H9 (cell line): ENCODE measurements at regions not wholly inside any gene's neighbourhood (a gene's known extent, or its start where the extent isn't known, plus 50 kb on each side); places are given as distances from the start of the nearest gene placed in this dataset.

ENCODE experiments used
- DNase-seq: peaks from one replicate; pipeline ENCODE4 v3.0.0-alpha.2; 2017
- H2AFZ ChIP-seq: one replicate; pipeline ENCODE4 v1.6.1; 2013; ENCODE audit warnings: mild to moderate bottlenecking, low read length, control low read depth, moderate library complexity
- H2AK5ac ChIP-seq: 2 replicates; pipeline ENCODE4 v1.6.1; 2013; ENCODE audit warnings: low read length, control low read depth, mixed read lengths; ENCODE audit not compliant: insufficient read length
- H2BK120ac ChIP-seq: one replicate; pipeline ENCODE4 v1.6.1; 2013; ENCODE audit warnings: low read depth, mild to moderate bottlenecking, low read length, control low read depth, inconsistent platforms; ENCODE audit not compliant: poor library complexity, severe bottlenecking
- H2BK12ac ChIP-seq: 2 replicates; pipeline ENCODE4 v1.6.1; 2013; ENCODE audit warnings: low read length, control low read depth, mixed read lengths, low read depth; ENCODE audit not compliant: insufficient read length
- H2BK15ac ChIP-seq: 2 replicates; pipeline ENCODE4 v1.6.1; 2013; ENCODE audit warnings: low read depth, low read length, control low read depth
- H2BK20ac ChIP-seq: one replicate; pipeline ENCODE4 v1.6.1; 2013; ENCODE audit warnings: low read depth, mild to moderate bottlenecking, low read length, control low read depth, inconsistent platforms; ENCODE audit not compliant: poor library complexity, severe bottlenecking
- H2BK5ac ChIP-seq: 2 replicates; pipeline ENCODE4 v1.6.1; 2013; ENCODE audit warnings: low read length, control low read depth, mixed read lengths; ENCODE audit not compliant: insufficient read length
- H3K14ac ChIP-seq: 2 replicates; pipeline ENCODE4 v1.6.1; 2013; ENCODE audit warnings: low read length, control low read depth; ENCODE audit not compliant: insufficient read depth
- H3K18ac ChIP-seq: 2 replicates; pipeline ENCODE4 v1.6.1; 2013; ENCODE audit warnings: low read depth, mild to moderate bottlenecking, mixed read lengths, low read length, control low read depth; ENCODE audit not compliant: insufficient read length
- H3K23ac ChIP-seq: 2 replicates; pipeline ENCODE4 v1.6.1; 2013; ENCODE audit warnings: low read length, control low read depth, mixed read lengths, low read depth; ENCODE audit not compliant: insufficient read length
- H3K23me2 ChIP-seq: 2 replicates; pipeline ENCODE4 v1.6.1; 2013; ENCODE audit warnings: low read depth, mild to moderate bottlenecking, mixed read lengths, low read length, control low read depth; ENCODE audit not compliant: insufficient read length, poor library complexity, severe bottlenecking
- H3K27ac ChIP-seq: 2 replicates; pipeline ENCODE4 v1.5.1; 2013; ENCODE audit warnings: low read length, control low read depth, mixed read lengths, low read depth; ENCODE audit not compliant: insufficient read length
- H3K27me3 ChIP-seq: 2 replicates; pipeline ENCODE4 v1.6.1; 2013; ENCODE audit warnings: low read length, control low read depth, inconsistent platforms; ENCODE audit not compliant: insufficient read depth
- H3K4ac ChIP-seq: 2 replicates; pipeline ENCODE4 v1.6.1; 2013; ENCODE audit warnings: low read depth, mild to moderate bottlenecking, control low read depth, inconsistent platforms, low read length, moderate library complexity
- H3K4me1 ChIP-seq: 2 replicates; pipeline ENCODE4 v1.6.1; 2013; ENCODE audit warnings: low read length, control low read depth, inconsistent platforms; ENCODE audit not compliant: insufficient read depth
- H3K4me2 ChIP-seq: 2 replicates; pipeline ENCODE4 v1.6.1; 2013; ENCODE audit warnings: low read length, control low read depth, mixed read lengths; ENCODE audit not compliant: insufficient read length, insufficient read depth
- H3K56ac ChIP-seq: 2 replicates; pipeline ENCODE4 v1.6.1; 2013; ENCODE audit warnings: low read depth, mild to moderate bottlenecking, mixed read lengths, low read length, control low read depth; ENCODE audit not compliant: insufficient read length
- H3K79me1 ChIP-seq: 2 replicates; pipeline ENCODE4 v1.6.1; 2013; ENCODE audit warnings: low read depth, mild to moderate bottlenecking, moderate library complexity, low read length, control low read depth, inconsistent platforms; ENCODE audit not compliant: insufficient read depth, poor library complexity, severe bottlenecking
- H3K79me2 ChIP-seq: 2 replicates; pipeline ENCODE4 v1.6.1; 2013; ENCODE audit warnings: low read length, control low read depth, inconsistent platforms; ENCODE audit not compliant: insufficient read depth
- H3K9ac ChIP-seq: 2 replicates; pipeline ENCODE4 v1.6.1; 2013; ENCODE audit warnings: low read length, control low read depth, mixed read lengths; ENCODE audit not compliant: insufficient read length; ENCODE audit errors: extremely low read depth
- H3K9me3 ChIP-seq: one replicate; pipeline ENCODE4 v1.6.1; 2013; ENCODE audit warnings: low read depth, low read length, inconsistent platforms; ENCODE audit not compliant: control insufficient read depth
- H3T11ph ChIP-seq: one replicate; pipeline ENCODE4 v1.6.1; 2013; ENCODE audit warnings: mild to moderate bottlenecking, low read length, control low read depth, inconsistent platforms
- H4K20me1 ChIP-seq: one replicate; pipeline ENCODE4 v1.6.1; 2013; ENCODE audit not compliant: control insufficient read depth, insufficient read length, insufficient read depth
- H4K5ac ChIP-seq: 2 replicates; pipeline ENCODE4 v1.6.1; 2013; ENCODE audit warnings: low read depth, mild to moderate bottlenecking, mixed read lengths, low read length, control low read depth; ENCODE audit not compliant: insufficient read length
- H4K8ac ChIP-seq: replicated peaks from 2 replicates; pipeline ENCODE4 v1.6.1; 2013; ENCODE audit warnings: low read length, control low read depth, mixed read lengths, low read depth; ENCODE audit not compliant: insufficient read length
- H4K91ac ChIP-seq: 2 replicates; pipeline ENCODE4 v1.6.1; 2013; ENCODE audit warnings: low read depth, mild to moderate bottlenecking, moderate library complexity, mixed read lengths, low read length, control low read depth; ENCODE audit not compliant: insufficient read length
- H3K27ac Mint-ChIP-seq, 3 experiments: 2 replicates in 2 of 3; 3 replicates in 1 of 3; pipeline ENCODE4 v1.8.0; 2020 to 2021; ENCODE audit warnings: mixed read lengths in 3 of 3, mild to moderate bottlenecking in 1 of 3, moderate library complexity in 1 of 3
- H3K27me3 Mint-ChIP-seq: 2 replicates; pipeline ENCODE4 v1.8.0; 2021; ENCODE audit warnings: low read depth, mild to moderate bottlenecking, moderate library complexity, mixed read lengths
- H3K36me3 Mint-ChIP-seq, 3 experiments: 2 replicates in 2 of 3; 3 replicates in 1 of 3; pipeline ENCODE4 v1.8.0; 2020 to 2021; ENCODE audit warnings: low read depth in 3 of 3, mixed read lengths in 3 of 3; ENCODE audit not compliant: insufficient read depth in 1 of 3
- H3K4me1 Mint-ChIP-seq, 2 experiments: 2 replicates each; pipeline ENCODE4 v1.8.0; 2020; ENCODE audit warnings: mixed read lengths in 2 of 2
- H3K4me3 Mint-ChIP-seq, 2 experiments: 2 replicates in 1 of 2; 3 replicates in 1 of 2; pipeline ENCODE4 v1.8.0; 2020 to 2021; ENCODE audit warnings: mild to moderate bottlenecking in 2 of 2, mixed read lengths in 2 of 2, moderate library complexity in 1 of 2
- H3K9me3 Mint-ChIP-seq, 2 experiments: 2 replicates in 1 of 2; 3 replicates in 1 of 2; pipeline ENCODE4 v1.8.0; 2020; ENCODE audit warnings: mild to moderate bottlenecking in 2 of 2, mixed read lengths in 2 of 2, moderate library complexity in 1 of 2
- WGBS: extraction: QIAGEN DNeasy Blood & Tissue Kit; methylation state at CpG from one replicate; pipeline ENCODE4 v1.1.7; 2013; ENCODE audit warnings: missing lambda C conversion rate, low lambda C conversion rate, mixed read lengths; ENCODE audit not compliant: insufficient read length; ENCODE audit errors: extremely low coverage; 5-methylcytosine and 5-hydroxymethylcytosine counted together
- TF ChIP-seq, protein P1 (sequence below): fragments of 200-600 bp; sonication (generic); conservative IDR thresholded peaks from 3 replicates; pipeline ENCODE4 v1.8.0; 2021; ENCODE audit warnings: antibody characterized with exemption, mild to moderate bottlenecking

DNA sequence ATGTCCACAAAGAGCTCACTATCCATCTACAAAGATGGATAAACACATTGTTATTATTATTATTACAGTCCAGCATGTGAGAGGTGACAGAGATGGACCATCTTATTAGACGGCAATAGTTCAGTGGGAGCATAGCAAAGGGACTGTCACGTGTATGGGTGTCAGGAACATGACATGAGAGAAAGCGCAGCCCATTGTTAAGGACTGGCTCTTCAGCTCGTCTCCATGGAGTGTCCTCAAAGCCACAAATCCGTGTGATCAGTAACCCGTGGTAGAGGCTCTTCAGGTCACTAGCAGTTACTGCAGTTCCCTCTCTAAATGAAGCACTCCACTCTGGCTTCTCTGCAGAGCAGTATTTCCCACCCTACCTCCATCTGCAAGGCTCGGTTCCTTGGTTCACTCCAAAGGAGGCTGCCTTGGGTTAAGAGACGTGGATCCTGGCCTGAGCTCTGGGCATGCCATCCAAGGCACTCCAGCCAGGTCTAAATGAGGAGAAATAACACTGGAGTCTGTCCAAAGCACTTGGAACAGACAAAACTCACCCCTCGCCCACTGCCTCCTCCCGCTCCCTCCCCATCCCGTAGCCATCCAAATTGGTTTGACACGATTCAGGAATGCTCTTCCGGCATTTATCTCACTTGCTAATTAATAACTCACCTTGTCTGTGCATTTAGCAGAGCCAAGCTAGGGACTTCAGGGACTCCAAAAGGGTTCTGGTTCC lies 122.3 kb upstream of the WWC1 start:
- H2AK5ac ChIP-seq, result no peak overlapping the region
- no peaks in the 10 kb centered on the region for H3K9me3 ChIP-seq
- no peak overlapping the region for H4K91ac ChIP-seq
- H4K8ac ChIP-seq, result no peak overlapping the region
- H3K27me3 Mint-ChIP-seq, result no peaks in the 10 kb centered on the region; the same call in 1 of the 2 replicates
- H3K4me3 Mint-ChIP-seq, result no peak overlapping the region
- peaks cover 27 to 38% of the 10 kb centered on the region in 2 experiments for H3K4me1 Mint-ChIP-seq
- no peak overlapping the region for H3K18ac ChIP-seq
- no peaks in the 10 kb centered on the region for H3K27me3 ChIP-seq
- H2AFZ ChIP-seq, result no peak overlapping the region
- no CpG with 5 or more reads among the region's 13 CpGs for WGBS
- H3K23ac ChIP-seq, result no peak overlapping the region
- H3K4me1 ChIP-seq, result 0 out of 2 replicates have a peak, but pooled peaks cover 2% of the 10 kb centered on the region
- TF ChIP-seq, protein P1, sequence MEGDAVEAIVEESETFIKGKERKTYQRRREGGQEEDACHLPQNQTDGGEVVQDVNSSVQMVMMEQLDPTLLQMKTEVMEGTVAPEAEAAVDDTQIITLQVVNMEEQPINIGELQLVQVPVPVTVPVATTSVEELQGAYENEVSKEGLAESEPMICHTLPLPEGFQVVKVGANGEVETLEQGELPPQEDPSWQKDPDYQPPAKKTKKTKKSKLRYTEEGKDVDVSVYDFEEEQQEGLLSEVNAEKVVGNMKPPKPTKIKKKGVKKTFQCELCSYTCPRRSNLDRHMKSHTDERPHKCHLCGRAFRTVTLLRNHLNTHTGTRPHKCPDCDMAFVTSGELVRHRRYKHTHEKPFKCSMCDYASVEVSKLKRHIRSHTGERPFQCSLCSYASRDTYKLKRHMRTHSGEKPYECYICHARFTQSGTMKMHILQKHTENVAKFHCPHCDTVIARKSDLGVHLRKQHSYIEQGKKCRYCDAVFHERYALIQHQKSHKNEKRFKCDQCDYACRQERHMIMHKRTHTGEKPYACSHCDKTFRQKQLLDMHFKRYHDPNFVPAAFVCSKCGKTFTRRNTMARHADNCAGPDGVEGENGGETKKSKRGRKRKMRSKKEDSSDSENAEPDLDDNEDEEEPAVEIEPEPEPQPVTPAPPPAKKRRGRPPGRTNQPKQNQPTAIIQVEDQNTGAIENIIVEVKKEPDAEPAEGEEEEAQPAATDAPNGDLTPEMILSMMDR, result no peak
- H2BK12ac ChIP-seq, result no peak overlapping the region
- no peaks in the 10 kb centered on the region for H3K9me3 Mint-ChIP-seq
- H3K56ac ChIP-seq, result no peak overlapping the region
- no peak overlapping the region for H3K27ac ChIP-seq
- H2BK5ac ChIP-seq, result no peak overlapping the region
- H3K27ac Mint-ChIP-seq, result peak overlapping the region in 1 of 3 experiments; percentile 70; a peak in 1 of 7 replicates
- H2BK20ac ChIP-seq, result no peak overlapping the region
- no peak overlapping the region for H3K9ac ChIP-seq
- H3K23me2 ChIP-seq, result no peaks in the 10 kb centered on the region
- H4K5ac ChIP-seq, result no peak overlapping the region
- H3K4me2 ChIP-seq, result no peak overlapping the region
- no peak for DNase-seq
- no peaks in the 10 kb centered on the region for H3K79me1 ChIP-seq
- no peaks in the 10 kb centered on the region; a peak in 1 of 7 replicates for H3K36me3 Mint-ChIP-seq
- H3K4ac ChIP-seq, result no peak overlapping the region
- no peak overlapping the region for H3K14ac ChIP-seq
- no peaks in the 10 kb centered on the region for H3K79me2 ChIP-seq
- H4K20me1 ChIP-seq, result no peaks in the 10 kb centered on the region
- no peak overlapping the region for H2BK120ac ChIP-seq
- H3T11ph ChIP-seq, result no peak overlapping the region
- H2BK15ac ChIP-seq, result no peak overlapping the region
